GM19438 (cell line): ENCODE measurements at regions not wholly inside any gene's neighbourhood (a gene's known extent, or its start where the extent isn't known, plus 50 kb on each side); places are given as distances from the start of the nearest gene placed in this dataset.

Experiments
- ATAC-seq: cut with Tn5 transposase; IDR thresholded peaks from one replicate; pipeline ENCODE4 v1.9.1; 2021; ENCODE audit warnings: low read depth; ENCODE audit not compliant: unreplicated experiment

DNA sequence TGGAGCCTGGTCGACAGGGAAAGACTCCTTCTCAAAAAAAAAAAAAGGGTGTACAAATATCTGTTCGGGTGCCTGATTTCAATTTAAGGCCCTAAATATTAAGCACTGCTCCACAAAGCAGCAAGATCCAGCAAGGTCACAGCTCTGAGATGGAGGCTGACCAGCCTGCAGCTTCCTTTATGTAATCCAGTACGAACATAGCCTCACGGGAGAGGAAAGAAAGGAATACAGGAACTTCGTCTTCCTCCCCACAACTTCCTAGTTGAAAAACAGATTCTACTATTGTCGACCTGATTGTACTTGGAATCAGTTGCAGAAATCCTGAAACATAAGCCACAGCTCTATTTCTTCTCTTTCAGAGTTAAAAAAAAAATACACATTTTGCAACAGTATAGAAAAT lies 53.5 kb upstream of the TBC1D9 start:
- no peak for ATAC-seq

DNA sequence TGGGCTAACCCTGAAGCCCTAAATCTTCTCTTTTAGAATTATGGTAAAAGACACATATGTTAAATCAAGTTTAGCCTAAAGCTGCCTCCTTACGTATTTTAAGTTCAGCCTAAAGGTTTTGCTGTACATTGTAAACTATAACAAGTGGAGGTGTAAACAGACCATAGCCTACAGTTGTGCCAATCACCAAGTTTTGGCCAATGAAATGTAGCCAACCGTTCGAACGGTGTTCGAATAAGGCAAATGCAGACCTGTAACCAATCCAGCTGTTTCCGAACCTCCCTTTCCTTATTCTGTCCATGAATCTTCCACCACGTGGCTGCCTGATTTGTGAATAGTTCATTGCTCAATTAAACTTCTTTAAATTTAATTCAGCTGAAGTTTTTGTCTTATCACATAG lies 52.1 kb upstream of the TBC1D9 start:
- peak; percentile 0 for ATAC-seq

DNA sequence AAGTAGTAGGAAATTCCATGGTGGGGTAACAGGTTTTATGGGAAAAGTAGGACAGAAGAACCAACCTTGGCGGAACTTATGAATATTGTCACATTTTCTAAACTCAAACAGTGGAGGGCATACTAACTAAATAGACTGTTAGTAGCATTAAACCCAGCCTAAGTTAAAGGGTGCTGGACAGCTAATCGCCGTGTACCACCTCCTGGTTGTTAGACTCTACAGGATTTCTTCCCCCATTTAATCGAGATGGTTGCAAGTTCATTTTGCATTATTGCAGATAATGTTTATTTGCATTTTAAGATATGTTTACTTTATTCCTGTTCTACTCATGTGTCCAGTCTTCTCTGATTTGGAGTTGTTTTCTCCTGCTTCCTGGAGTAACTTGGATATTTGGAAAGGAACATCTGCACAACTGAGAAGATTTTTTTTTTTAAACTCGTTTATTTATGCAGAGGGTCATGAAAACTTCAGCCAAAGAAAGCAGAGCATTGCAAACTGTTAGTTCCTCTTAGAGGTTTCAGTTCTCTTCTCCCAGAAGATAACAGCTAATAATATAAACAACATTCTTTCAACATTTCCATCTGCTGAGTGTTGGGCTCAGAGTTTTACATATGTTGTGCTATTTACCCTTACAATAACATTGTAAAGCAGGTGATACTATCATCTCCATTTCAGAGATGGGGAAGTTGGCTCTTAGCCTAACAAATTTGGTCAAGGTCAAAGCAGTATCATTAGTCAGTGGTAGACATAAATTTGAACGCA lies 51.5 kb upstream of the TBC1D9 start:
- ATAC-seq = peak; percentile 80

DNA sequence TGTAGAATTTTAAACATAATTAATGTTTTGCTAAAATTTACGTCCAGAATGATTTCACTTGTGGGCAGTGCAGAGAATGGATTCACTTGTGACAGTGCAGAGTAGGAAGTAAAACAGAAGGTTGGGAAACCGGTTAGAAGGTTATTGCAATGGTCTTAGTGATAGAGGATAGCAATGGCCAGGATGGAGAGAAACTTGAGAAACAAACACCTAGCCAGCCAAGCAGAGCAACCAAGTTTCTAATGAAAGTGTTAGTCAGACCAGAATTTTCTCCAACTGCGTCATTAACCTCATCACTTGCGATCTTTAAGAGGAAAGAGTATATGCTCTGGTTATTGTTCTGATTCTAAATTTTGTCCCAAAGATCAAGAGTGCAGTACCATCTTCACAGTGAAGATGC lies 50.0 kb upstream of the TBC1D9 start:
- peak; percentile 77 for ATAC-seq
